K562 (cell line): ENCODE measurements at regions not wholly inside any gene's neighbourhood (a gene's known extent, or its start where the extent isn't known, plus 50 kb on each side); places are given as distances from the start of the nearest gene placed in this dataset.

ENCODE experiments used
- ATAC-seq: fragments of 200-7000 bp; cut with Tn5 transposase; 3 replicates; pipeline ENCODE4 v1.9.1; 2020; ENCODE audit warnings: moderate library complexity
- BruUV-seq: library from RNA; stranded (reverse); fragments of 400-500 nt; replicated peaks from 2 replicates; lab custom pipeline; 2021; lab: Mats Ljungman, UMichigan
- CTCF ChIA-PET: fragments of 300-600 bp; formaldehyde crosslinking; extraction: SDS; loops from one replicate; lab custom pipeline; 2021; ENCODE audit warnings: low intra/inter-chr PET ratio; lab: Yijun Ruan, JAX
- POLR2A ChIA-PET: fragments of 300-600, 350-650 bp; sonication (Branson Sonifier 250); formaldehyde crosslinking; extraction: SDS; loops from one replicate; lab custom pipeline; 2021; ENCODE audit warnings: antibody characterized with exemption, inconsistent platforms; lab: Yijun Ruan, JAX
- DNase-seq, 4 experiments: peaks; one replicate each; pipeline versions ENCODE4 v3.0.0 to v3.0.0-alpha.2; 2011 to 2018; ENCODE audit warnings: low spot score in 3 of 4, mixed read lengths in 3 of 4; ENCODE audit errors: extremely low read depth in 1 of 4
- FAIRE-seq: peaks from 2 replicates; lab custom pipeline; 2011; peaks lifted over from hg19 to GRCh38; lab: Jason Lieb, UNC
- H2AFZ ChIP-seq: 2 replicates; pipeline ENCODE4 v1.6.0; 2011; ENCODE audit warnings: low read depth, low read length, control low read depth, inconsistent platforms
- H3K27ac ChIP-seq: fragments of 200-600 bp; 3 replicates; pipeline ENCODE4 v1.8.0; 2011; ENCODE audit warnings: low read depth, mild to moderate bottlenecking, control low read depth, inconsistent platforms, low read length, moderate library complexity, mixed read lengths; ENCODE audit errors: extremely low read depth
- H3K27me3 ChIP-seq, 2 experiments: fragments of 300-600 bp in 1 of 2; 2 replicates in 1 of 2; 3 replicates in 1 of 2; pipeline versions ENCODE4 v1.6.0 to v1.8.0; 2011; ENCODE audit warnings: inconsistent platforms in 2 of 2, low read length in 2 of 2, mild to moderate bottlenecking in 1 of 2, mixed read lengths in 1 of 2, moderate library complexity in 1 of 2; ENCODE audit not compliant: control insufficient read depth in 2 of 2, insufficient read depth in 2 of 2
- H3K36me3 ChIP-seq: fragments of 300-600 bp; 3 replicates; pipeline ENCODE4 v1.8.0; 2011; ENCODE audit warnings: mild to moderate bottlenecking, low read length, inconsistent platforms; ENCODE audit not compliant: control insufficient read depth, insufficient read depth
- H3K4me1 ChIP-seq, 2 experiments: fragments of 200-600 bp in 1 of 2; replicated peaks in 1 of 2; 2 replicates in 1 of 2; 3 replicates in 1 of 2; pipeline versions ENCODE4 v1.5.1 to v1.8.0; 2011; ENCODE audit warnings: inconsistent platforms in 2 of 2, low read length in 2 of 2, mild to moderate bottlenecking in 1 of 2, mixed read lengths in 1 of 2, moderate library complexity in 1 of 2; ENCODE audit not compliant: control insufficient read depth in 2 of 2, insufficient read depth in 2 of 2
- H3K4me2 ChIP-seq: 2 replicates; pipeline ENCODE4 v1.6.1; 2011; ENCODE audit warnings: low read length, control low read depth, inconsistent platforms, mixed read lengths; ENCODE audit not compliant: insufficient read depth
- H3K4me3 ChIP-seq: fragments of 200-600 bp; sonication (generic), shearing (Covaris generic); 2 replicates; pipeline ENCODE4 v1.5.1; 2016; ENCODE audit warnings: control low read depth, inconsistent platforms
- H3K79me2 ChIP-seq: fragments of 200-600 bp; 3 replicates; pipeline ENCODE4 v1.8.0; 2011; ENCODE audit warnings: low read length, inconsistent platforms; ENCODE audit not compliant: control insufficient read depth, insufficient read depth
- H3K9ac ChIP-seq, 2 experiments: 2 replicates each; pipeline versions ENCODE4 v1.6.0 to v1.6.1; 2011; ENCODE audit warnings: low read depth in 2 of 2, low read length in 2 of 2, control low read depth in 1 of 2, inconsistent platforms in 1 of 2, mild to moderate bottlenecking in 1 of 2, mixed read lengths in 1 of 2; ENCODE audit not compliant: insufficient read depth in 1 of 2
- H3K9me1 ChIP-seq: one replicate; pipeline ENCODE4 v1.6.0; 2011; ENCODE audit warnings: inconsistent platforms, mild to moderate bottlenecking, low read length, moderate library complexity; ENCODE audit not compliant: control insufficient read depth, insufficient read depth
- H3K9me3 ChIP-seq: replicated peaks from 2 replicates; pipeline ENCODE4 v1.5.1; 2011; ENCODE audit warnings: low read depth, low read length, inconsistent platforms; ENCODE audit not compliant: control insufficient read depth, insufficient read depth
- H4K20me1 ChIP-seq: replicated peaks from 2 replicates; pipeline ENCODE4 v1.6.1; 2011; ENCODE audit warnings: low read length, inconsistent platforms, mixed read lengths; ENCODE audit not compliant: control insufficient read depth, insufficient read depth
- ARID2 ChIP-seq: fragments of 450-650 bp; IDR thresholded peaks from 2 replicates; pipeline ENCODE4 v1.6.1; 2017; ENCODE audit warnings: antibody characterized with exemption, mild to moderate bottlenecking
- BCOR ChIP-seq: fragments of 450-650 bp; IDR thresholded peaks from 2 replicates; pipeline ENCODE4 v1.6.1; 2016
- FOXK2 ChIP-seq, 2 experiments: fragments of 450-650 bp; IDR thresholded peaks in 1 of 2; conservative IDR thresholded peaks in 1 of 2; 2 replicates each; pipeline ENCODE4 v1.6.1; 2016; ENCODE audit warnings: low read depth in 2 of 2, mild to moderate bottlenecking in 1 of 2
- HDGF ChIP-seq: fragments of 450-650 bp; IDR thresholded peaks from 2 replicates; pipeline ENCODE4 v1.6.1; 2016
- HMG20B ChIP-seq: fragments of 250-450 bp; sonication (Bioruptor Pico); IDR thresholded peaks from 2 replicates; pipeline ENCODE4 v1.5.0; 2021; ENCODE audit warnings: mild to moderate bottlenecking
- TFAM ChIP-seq: fragments of 250-450 bp; sonication (Bioruptor Pico); conservative IDR thresholded peaks from 2 replicates; pipeline ENCODE4 v1.5.0; 2021; ENCODE audit warnings: mild to moderate bottlenecking, moderate library complexity
- ZBTB1 ChIP-seq: sonication (generic); formaldehyde crosslinking; IDR thresholded peaks from 2 replicates; pipeline ENCODE4 v1.8.1; 2023; ENCODE audit warnings: missing genetic modification reagents, low read depth, mild to moderate bottlenecking, borderline replicate concordance
- ZNF134 ChIP-seq: fragments of 250-450 bp; sonication (Bioruptor Pico); conservative IDR thresholded peaks from 2 replicates; pipeline ENCODE4 v1.4.0; 2020
- WGBS: fragments of 100-300 bp; shearing (Covaris generic); methylation state at CpG from one replicate; pipeline ENCODE4 v1.1.6; 2016; ENCODE audit warnings: low coverage, mixed read lengths; ENCODE audit not compliant: insufficient coverage; ENCODE audit errors: missing lambda C conversion rate; 5-methylcytosine and 5-hydroxymethylcytosine counted together
- in situ Hi-C: fragments of 300-500 bp; cut with MboI; formaldehyde crosslinking; loops from 4 replicates; pipeline ENCODE4 v1.15.0; 2018; ENCODE audit warnings: inconsistent platforms, mixed read lengths
- intact Hi-C: fragments of 100-400 bp; cut with micrococcal nuclease; formaldehyde crosslinking; loops from 2 replicates; pipeline ENCODE4 v1.14.2; 2022
- TF ChIP-seq, protein P1 (sequence below): sonication (generic); formaldehyde crosslinking; IDR thresholded peaks from 2 replicates; pipeline ENCODE4 v1.8.0; 2022; ENCODE audit warnings: mild to moderate bottlenecking, missing genetic modification reagents

DNA sequence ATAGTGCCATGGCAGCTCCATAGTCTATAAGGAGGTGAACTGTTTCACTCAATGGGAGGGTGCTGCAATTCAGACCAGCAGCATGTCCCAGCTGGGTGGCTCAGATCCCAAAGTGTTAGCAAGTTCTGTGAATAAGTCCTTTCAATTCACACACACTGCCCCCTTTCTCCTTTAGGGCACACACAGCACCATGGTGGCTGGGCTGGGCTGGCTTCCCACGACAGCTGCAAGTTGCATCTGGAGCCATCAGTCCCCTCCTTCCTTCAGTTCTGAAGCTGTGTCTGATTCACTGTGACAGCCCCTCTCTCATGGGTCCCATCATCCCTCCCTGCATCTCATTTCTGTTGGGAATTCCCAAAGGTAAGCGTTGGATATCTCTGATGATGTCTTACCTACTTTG lies 324.1 kb upstream of the NCAM1 start:
- H2AFZ ChIP-seq: no peak overlapping the region
- no peak overlapping the region for H3K9ac ChIP-seq
- ChIA-PET CTCF (no interaction called here), POLR2A (interaction anchor here (0.6 to 1.1 kb wide), 2 partner anchors 10 to 16 kb away, joined by 3 to 4 read pairs; no protein-coding TSS in a partner anchor)
- no peaks in the 10 kb centered on the region for H3K27me3 ChIP-seq
- no TSS peak for BruUV-seq
- FAIRE-seq (no peak), ATAC-seq (no peak), DNase-seq (no peak)
- no peaks in the 10 kb centered on the region for H3K9me3 ChIP-seq
- no peak overlapping the region for H3K4me2 ChIP-seq
- whole genome bisulfite sequencing: 5% methylated on average over 2 of the region's 2 CpGs
- no peaks in the 10 kb centered on the region for H3K4me1 ChIP-seq
- intact Hi-C loops: no loop called here
- H3K9me1 ChIP-seq: no peaks in the 10 kb centered on the region
- no peaks in the 10 kb centered on the region for H4K20me1 ChIP-seq
- no peak overlapping the region for H3K4me3 ChIP-seq
- no peak overlapping the region for H3K27ac ChIP-seq
- no peaks in the 10 kb centered on the region for H3K36me3 ChIP-seq
- TF ChIP-seq ZNF134 (CRISPR knock-in tag): no peak
- no peak for TF ChIP-seq BCOR
- no peak for TF ChIP-seq HDGF
- no peak for TF ChIP-seq FOXK2 (conservative IDR thresholded peaks at IDR 0.05 in 1 of 2, IDR thresholded peaks at IDR 0.05 in 1 of 2; ENCODE audit: low read depth in 2 of 2)
- TF ChIP-seq ARID2: no peak
- TF ChIP-seq, protein P1, sequence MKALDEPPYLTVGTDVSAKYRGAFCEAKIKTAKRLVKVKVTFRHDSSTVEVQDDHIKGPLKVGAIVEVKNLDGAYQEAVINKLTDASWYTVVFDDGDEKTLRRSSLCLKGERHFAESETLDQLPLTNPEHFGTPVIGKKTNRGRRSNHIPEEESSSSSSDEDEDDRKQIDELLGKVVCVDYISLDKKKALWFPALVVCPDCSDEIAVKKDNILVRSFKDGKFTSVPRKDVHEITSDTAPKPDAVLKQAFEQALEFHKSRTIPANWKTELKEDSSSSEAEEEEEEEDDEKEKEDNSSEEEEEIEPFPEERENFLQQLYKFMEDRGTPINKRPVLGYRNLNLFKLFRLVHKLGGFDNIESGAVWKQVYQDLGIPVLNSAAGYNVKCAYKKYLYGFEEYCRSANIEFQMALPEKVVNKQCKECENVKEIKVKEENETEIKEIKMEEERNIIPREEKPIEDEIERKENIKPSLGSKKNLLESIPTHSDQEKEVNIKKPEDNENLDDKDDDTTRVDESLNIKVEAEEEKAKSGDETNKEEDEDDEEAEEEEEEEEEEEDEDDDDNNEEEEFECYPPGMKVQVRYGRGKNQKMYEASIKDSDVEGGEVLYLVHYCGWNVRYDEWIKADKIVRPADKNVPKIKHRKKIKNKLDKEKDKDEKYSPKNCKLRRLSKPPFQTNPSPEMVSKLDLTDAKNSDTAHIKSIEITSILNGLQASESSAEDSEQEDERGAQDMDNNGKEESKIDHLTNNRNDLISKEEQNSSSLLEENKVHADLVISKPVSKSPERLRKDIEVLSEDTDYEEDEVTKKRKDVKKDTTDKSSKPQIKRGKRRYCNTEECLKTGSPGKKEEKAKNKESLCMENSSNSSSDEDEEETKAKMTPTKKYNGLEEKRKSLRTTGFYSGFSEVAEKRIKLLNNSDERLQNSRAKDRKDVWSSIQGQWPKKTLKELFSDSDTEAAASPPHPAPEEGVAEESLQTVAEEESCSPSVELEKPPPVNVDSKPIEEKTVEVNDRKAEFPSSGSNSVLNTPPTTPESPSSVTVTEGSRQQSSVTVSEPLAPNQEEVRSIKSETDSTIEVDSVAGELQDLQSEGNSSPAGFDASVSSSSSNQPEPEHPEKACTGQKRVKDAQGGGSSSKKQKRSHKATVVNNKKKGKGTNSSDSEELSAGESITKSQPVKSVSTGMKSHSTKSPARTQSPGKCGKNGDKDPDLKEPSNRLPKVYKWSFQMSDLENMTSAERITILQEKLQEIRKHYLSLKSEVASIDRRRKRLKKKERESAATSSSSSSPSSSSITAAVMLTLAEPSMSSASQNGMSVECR (CRISPR knock-in tag): no peak
- TF ChIP-seq ZBTB1 (CRISPR knock-in tag): no peak
- TF ChIP-seq TFAM (CRISPR knock-in tag): no peak
- TF ChIP-seq HMG20B (CRISPR knock-in tag): no peak
- in situ Hi-C loops: no loop called here
- no peaks in the 10 kb centered on the region for H3K79me2 ChIP-seq
